ENCODE measurements at regions not wholly inside any gene's neighbourhood (a gene's known extent, or its start where the extent isn't known, plus 50 kb on each side); places are given as distances from the start of the nearest gene placed in this dataset.

DNA sequence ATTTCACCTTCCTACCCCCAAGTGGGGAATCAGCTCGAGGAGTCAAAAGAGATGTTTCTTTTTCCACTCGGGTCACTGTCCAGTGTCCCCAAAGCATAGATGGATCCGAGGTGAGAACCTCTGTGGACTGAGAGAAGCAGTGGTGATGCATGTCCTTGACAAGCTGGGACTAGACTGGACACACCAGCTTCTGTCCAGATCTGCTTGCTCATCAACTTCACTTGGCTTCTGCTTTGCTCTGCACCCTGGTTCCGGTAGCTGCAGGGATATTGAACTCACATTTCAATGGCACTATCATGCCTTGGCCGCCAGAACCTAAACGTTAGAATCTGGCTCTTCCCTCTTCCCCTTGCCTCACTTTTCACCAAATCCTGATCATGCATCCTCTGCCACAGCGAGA lies 50.3 kb upstream of the CXCL12 start:
- no peak for DNase-seq (ENCODE audit: low read depth in 2 of 2)

- no peak for DNase-seq (ENCODE audit: low read depth in 2 of 2)
Measured at GRCh38 chr10:44436240-44436639, 51.3 kb upstream of the CXCL12 start.

DNA sequence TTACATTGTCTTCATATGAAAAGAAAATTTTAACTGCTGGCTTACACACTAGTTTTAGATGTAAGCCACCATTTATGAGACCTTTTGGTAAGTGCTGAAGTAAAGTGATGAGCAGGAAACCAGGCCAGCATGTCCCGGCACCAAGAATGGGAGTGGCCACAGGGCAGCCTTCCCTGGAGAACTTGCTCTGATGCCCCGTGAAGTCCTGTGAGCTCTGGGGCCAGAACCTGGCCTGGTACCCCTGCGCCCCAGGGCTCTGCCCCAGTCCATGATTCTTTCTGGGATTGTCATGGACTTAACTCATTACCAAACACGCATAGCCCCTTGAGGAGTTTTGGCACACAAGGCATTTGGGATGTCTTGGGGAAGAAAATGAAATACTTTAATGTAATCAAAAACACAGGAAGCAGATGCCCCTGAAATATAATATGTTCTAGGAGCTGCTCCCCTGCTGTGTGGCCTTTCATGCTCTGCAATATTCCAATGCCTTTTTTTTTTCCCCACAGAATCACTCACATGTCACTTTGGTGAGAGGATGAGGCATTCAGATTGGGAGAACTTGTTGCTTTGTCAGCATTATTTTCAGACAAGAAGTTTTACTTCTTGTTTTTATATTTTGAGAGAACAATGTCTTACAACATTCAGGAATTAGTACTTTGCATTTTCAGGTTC lies 53.1 kb upstream of the CXCL12 start:
- no peak for DNase-seq (ENCODE audit: low read depth in 2 of 2)

GRCh38 chr10:44439239-44439957 lies 54.5 kb upstream of the CXCL12 start:
- no peak for DNase-seq (ENCODE audit: low read depth in 2 of 2)

GRCh38 chr10:44439958-44440244 lies 55.0 kb upstream of the CXCL12 start:
- DNase-seq (ENCODE audit: low read depth in 2 of 2), result no peak

GRCh38 chr10:44457259-44457658 lies 72.4 kb upstream of the CXCL12 start:
- no peak for DNase-seq (ENCODE audit: low read depth in 2 of 2)

DNA sequence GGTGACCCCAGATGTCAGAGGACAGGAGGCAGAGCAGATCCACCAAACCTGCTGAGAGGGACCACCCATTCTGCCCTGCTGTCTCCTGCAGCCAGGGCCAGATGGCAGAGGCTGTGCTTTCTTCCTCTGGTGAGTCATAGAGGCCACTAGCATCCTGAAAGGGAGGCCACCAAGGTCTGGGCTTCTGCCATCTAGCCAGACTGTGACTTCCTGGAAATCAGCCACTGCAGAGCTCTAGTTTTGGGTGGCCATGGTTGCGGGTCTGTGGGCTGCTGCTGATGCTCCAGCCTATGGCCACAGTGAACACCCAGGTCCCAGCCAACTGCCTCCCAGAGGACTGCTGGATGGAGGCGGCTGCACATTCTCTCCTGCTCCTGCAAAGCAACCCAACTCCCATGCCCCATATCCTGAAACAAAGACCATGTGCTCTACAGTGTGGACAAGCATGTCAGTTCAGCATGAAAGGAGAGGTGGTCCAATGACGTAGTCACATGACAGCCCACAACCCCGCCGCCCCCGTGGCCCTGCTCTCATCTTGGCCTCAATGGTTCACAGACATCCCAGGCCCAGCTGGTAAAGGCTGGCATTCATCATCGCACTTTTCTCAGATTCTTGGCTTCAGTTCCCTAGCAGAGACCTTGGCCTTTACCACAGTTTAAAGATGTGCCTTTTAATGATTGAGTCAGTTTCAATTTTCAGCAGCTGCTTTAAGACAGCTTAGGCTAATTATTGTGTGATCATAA lies 73.9 kb upstream of the CXCL12 start:
- no peak for DNase-seq (ENCODE audit: low read depth in 2 of 2)

GRCh38 chr10:44459671-44460070 lies 74.8 kb upstream of the CXCL12 start:
- no peak for DNase-seq (ENCODE audit: low read depth in 2 of 2)

DNA sequence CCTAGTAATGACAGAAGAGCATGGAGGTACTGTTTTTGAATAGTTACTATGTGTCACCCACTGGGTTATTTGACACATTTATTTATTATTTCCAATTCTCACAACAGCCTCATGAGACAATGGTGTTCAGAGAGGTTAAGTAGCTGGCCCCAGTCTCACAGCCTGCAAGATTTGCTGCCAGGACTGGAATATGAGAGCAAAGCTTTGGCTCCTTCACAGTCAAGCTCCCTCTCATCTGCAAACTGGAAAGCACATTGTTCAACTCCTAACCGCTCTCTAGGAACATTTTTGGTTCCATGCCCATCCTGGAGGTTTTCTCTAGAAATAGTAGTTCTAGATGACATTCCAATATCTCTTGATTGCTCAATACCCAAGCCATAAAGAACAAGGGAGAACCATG lies 75.5 kb upstream of the CXCL12 start:
- DNase-seq (ENCODE audit: low read depth in 2 of 2), result no peak

- DNase-seq (ENCODE audit: low read depth in 2 of 2), result no peak
Measured at GRCh38 chr10:44462338-44462914, 77.5 kb upstream of the CXCL12 start.

DNA sequence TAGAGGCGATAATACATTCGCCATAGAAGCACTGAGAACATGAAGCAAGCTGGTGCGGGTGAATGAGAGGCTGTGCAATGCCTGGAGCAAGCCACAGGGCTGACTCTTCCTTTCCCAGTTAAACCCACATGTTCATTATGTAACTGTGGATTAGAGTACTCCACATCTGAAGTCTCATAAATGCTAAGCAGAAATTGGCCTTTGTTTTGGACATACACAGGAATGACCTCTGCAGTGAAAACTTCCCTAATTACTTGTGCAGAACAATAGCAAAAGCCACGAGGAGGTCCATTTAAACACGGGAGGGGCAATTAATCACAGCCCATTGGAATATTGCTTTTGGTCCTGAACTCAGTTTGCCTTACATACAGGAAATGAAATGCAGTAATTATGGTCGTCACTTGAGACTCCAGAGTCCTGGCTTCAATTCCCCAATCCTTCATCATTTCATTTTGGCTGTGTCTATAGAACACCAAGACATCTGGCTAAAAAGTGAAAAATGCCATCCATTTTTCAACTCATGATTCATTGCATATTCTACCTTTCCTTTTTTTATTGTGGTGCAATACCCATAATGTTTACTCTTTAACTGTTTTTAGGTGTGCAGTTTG lies 78.7 kb upstream of the CXCL12 start:
- no peak for DNase-seq (ENCODE audit: low read depth in 2 of 2)

- DNase-seq (ENCODE audit: low read depth in 2 of 2), result no peak
Measured at GRCh38 chr10:44464503-44464902, 79.6 kb upstream of the CXCL12 start.

DNA sequence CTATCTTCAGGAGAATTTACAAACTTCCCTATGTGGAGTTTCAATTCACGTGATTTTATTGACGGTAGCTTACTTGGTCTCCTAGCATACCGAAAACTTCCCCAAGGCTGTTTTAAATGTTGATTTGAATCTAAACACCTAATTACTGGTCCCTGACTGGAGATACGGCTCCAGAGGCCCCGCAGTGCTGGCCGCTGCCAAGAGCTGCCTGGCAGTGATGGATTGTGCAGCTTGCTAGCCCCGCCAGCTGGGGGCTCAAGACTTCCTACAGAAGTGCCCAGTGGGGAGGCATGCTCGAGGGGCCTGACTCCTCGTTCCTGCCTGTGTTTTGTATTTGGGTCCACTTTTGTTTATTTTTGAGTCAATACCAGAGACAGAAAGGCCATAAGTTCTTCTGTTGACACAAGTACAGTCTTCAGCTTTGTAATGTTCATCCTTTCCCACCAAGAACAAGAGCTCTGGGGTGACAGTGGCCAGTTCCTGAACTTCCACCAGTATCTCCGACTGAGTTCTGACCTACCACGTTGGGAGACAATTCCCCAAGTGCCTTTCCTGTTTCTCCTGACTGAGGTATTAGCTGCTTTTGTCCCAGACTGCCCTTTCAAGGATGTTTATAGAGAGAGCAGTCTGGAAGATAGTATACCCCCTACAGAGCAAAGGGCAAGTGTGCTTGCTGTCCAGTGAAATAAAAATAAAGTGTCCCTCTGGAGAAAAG lies 80.7 kb upstream of the CXCL12 start:
- DNase-seq (ENCODE audit: low read depth in 2 of 2), result no peak

GRCh38 chr10:44466236-44466635 lies 81.3 kb upstream of the CXCL12 start:
- DNase-seq (ENCODE audit: low read depth in 2 of 2), result no peak

- DNase-seq (ENCODE audit: low read depth in 2 of 2), result no peak
Measured at GRCh38 chr10:44467090-44467489, 82.2 kb upstream of the CXCL12 start.

DNA sequence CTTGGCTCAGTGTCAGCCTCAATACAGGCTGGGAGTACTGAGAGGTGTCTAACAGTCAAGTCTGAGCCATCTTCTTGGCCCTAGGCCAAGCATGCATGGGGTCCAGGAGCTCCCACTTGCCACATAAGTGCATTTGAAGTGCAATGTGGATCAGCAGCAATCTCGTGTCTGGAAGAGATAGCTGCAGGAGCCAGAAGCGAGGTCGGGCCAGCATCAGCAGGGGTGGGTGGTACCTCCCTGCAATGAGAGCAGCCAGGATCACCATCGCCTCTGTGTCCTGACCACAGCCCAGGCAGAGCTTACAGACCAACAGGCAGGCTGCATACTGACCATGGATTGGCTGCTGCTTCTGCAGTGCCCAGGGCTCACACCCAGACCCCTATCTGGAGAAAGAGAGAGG lies 83.0 kb upstream of the CXCL12 start:
- DNase-seq (ENCODE audit: low read depth in 2 of 2), result no peak

DNA sequence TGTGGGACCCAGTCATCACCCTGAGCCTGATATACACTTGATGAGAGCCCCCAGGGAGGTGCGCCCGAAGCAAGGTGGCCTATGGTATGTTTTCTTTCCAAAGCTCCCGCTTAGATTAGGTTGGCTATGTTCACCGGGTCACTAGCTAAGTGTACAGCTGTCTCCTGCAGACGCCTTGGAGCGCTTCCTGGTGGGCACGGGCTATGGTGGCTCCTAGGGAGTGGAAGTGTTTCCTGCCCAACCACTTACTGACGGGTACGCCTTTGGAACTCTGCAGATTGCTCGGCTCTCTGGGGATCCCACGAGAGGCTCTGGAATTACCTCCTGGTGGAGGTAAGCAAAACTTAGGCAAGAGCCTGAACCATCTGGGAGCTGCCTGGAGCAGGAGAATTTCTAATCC lies 83.6 kb upstream of the CXCL12 start:
- DNase-seq (ENCODE audit: low read depth in 2 of 2), result no peak

DNA sequence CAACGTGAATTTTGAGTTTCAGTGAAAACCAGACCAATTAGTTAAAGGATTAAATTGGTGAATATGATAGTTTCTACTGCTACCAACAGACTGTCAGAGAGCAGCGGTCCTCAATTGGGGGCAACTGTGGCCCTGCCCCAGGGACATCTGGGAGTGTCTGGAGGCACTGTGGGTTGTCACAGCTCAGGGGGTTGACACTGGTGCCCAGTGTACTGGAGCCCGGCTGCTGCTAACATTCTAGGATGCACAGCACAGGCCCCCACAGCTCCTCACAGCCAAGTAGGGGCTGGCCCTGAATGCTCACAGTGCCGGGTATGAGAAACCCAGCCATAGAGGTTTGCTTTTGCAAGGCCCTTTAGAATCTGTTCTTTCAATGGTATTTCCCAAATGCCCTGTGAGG lies 84.1 kb upstream of the CXCL12 start:
- DNase-seq (ENCODE audit: low read depth in 2 of 2), result no peak

- DNase-seq (ENCODE audit: low read depth in 2 of 2), result no peak
Measured at GRCh38 chr10:44470784-44471183, 85.9 kb upstream of the CXCL12 start.

GRCh38 chr10:44471410-44471809 lies 86.5 kb upstream of the CXCL12 start:
- no peak for DNase-seq (ENCODE audit: low read depth in 2 of 2)

DNA sequence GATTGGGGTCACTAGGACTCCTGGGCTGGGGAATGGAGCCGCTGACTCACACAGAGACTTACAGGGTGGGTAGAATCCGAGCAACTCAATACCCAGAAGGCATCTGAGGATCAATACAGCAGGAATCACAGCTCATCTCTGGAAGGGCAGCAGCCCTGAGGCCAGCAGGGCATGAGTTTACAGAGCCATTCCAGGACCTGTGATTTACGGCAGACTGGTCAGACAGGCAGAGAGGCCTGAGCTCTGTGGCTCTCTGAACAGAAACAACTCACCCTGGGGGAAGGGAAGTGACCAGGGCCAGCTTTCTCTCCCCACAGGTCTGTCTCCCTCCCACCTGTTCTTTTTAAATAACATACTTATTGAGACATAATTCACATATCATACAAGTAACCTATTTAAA lies 88.2 kb upstream of the CXCL12 start:
- DNase-seq (ENCODE audit: low read depth in 2 of 2), result no peak
